WERI-Rb-1 (cell line): ENCODE measurements at regions not wholly inside any gene's neighbourhood (a gene's known extent, or its start where the extent isn't known, plus 50 kb on each side); places are given as distances from the start of the nearest gene placed in this dataset.

Source experiments
- DNase-seq: peaks from one replicate; pipeline ENCODE4 v3.0.0-alpha.2; 2020
- H3K27ac ChIP-seq: fragments of 250-450 bp; sonication (Bioruptor Pico); 2 replicates; pipeline ENCODE4 v1.5.1; 2020; ENCODE audit warnings: mild to moderate bottlenecking, moderate library complexity
- H3K27me3 ChIP-seq: fragments of 250-450 bp; sonication (Bioruptor Pico); 2 replicates; pipeline ENCODE4 v1.5.1; 2021; ENCODE audit warnings: mild to moderate bottlenecking, low read depth, moderate library complexity; ENCODE audit not compliant: insufficient read depth, severe bottlenecking
- H3K36me3 ChIP-seq: fragments of 250-450 bp; sonication (Bioruptor Pico); 2 replicates; pipeline ENCODE4 v1.5.1; 2020; ENCODE audit warnings: mild to moderate bottlenecking, moderate library complexity
- H3K4me3 ChIP-seq: 2 replicates; pipeline ENCODE4 v1.5.1; 2011; ENCODE audit warnings: low read depth, mild to moderate bottlenecking, control low read depth, low read length
- H3K9me3 ChIP-seq: fragments of 250-450 bp; sonication (Bioruptor Pico); 2 replicates; pipeline ENCODE4 v1.5.1; 2021; ENCODE audit warnings: mild to moderate bottlenecking, moderate library complexity; ENCODE audit not compliant: severe bottlenecking
- TF ChIP-seq, protein P1 (sequence below): IDR thresholded peaks from 2 replicates; pipeline ENCODE4 v1.5.1; 2011; ENCODE audit warnings: low read depth, mild to moderate bottlenecking, control low read depth, inconsistent platforms, low read length

DNA sequence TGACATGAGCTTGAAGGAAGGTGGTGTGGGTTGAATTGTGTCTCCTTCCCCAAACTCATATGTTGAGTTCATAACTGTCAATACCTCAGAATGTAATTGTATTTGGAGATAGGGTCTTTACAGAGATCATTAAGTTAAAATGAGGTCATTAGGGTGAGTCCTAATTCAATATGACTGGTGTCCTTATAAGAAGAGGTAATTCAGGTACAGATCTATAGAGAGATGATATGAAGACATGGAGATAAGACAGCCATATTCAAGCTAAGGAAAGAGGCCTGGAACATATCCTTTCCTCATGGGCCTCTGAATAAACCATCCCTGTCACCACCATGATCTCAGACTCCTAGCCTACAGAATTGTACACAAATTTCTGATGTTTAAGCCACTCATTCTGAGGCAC, 514.7 kb upstream of the MGAT4C start:
- Histone ChIP-seq H3K4me3 (no peak overlapping the region), H3K27me3 (no peaks in the 10 kb centered on the region), H3K9me3 (no peaks in the 10 kb centered on the region), H3K36me3 (no peaks in the 10 kb centered on the region), H3K27ac (no peak overlapping the region)
- DNase-seq, result no peak
- TF ChIP-seq, protein P1, sequence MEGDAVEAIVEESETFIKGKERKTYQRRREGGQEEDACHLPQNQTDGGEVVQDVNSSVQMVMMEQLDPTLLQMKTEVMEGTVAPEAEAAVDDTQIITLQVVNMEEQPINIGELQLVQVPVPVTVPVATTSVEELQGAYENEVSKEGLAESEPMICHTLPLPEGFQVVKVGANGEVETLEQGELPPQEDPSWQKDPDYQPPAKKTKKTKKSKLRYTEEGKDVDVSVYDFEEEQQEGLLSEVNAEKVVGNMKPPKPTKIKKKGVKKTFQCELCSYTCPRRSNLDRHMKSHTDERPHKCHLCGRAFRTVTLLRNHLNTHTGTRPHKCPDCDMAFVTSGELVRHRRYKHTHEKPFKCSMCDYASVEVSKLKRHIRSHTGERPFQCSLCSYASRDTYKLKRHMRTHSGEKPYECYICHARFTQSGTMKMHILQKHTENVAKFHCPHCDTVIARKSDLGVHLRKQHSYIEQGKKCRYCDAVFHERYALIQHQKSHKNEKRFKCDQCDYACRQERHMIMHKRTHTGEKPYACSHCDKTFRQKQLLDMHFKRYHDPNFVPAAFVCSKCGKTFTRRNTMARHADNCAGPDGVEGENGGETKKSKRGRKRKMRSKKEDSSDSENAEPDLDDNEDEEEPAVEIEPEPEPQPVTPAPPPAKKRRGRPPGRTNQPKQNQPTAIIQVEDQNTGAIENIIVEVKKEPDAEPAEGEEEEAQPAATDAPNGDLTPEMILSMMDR, result no peak

DNA sequence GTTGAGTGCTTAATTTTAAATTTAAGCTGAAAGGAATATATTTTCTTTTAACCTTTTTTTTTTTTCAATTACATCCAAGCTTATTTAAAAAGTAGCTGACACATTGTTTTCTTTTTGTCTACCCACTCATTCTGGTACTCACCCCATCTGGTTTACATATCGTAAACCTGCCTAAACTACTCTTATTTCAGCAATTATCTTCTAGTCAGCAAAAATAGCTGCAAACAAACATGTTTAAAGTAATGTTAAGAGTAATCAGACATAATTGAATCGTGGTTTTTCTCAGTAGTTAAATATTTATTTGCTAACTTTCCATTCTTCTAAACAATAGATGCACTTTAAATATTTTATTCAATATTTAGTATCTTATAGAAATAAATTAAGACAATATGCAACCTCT, 492.7 kb upstream of the MGAT4C start:
- no peak overlapping the region for H3K27ac ChIP-seq
- no peak for DNase-seq
- TF ChIP-seq, protein P1, result no peak
- no peaks in the 10 kb centered on the region for H3K9me3 ChIP-seq
- H3K27me3 ChIP-seq, result no peaks in the 10 kb centered on the region
- no peak overlapping the region for H3K4me3 ChIP-seq
- no peaks in the 10 kb centered on the region for H3K36me3 ChIP-seq

DNA sequence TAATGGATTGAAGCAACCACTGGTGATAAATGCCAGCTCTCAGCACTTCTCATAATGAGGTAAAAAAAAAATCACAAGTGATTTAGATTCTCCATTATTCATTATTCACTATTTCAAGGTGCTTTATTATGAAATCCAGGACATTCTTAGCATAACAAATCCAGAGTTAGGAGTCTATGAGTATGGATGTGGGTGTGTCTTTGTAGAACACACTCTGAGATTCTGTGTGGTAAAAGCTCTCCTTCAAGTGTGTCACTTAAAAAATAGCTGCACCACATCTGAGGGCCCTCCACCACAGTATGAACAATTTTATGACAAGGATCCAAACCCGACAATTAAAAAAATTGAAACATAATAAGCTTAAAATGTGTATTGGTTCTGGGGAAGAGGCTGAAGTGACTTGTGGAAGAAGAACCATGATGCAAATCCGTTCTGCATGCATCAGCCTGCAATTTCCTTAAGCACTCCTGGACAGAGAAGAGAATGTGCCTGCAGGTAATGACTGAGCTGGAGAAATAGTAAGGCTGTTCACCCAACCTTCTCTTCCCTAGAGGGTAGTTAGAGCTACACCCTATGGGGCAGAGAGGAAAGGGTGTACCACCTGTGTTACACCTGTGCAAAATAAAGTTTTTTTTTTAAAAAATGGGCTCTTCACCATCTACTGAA, 488.5 kb upstream of the MGAT4C start:
- Histone ChIP-seq H3K27ac (no peak overlapping the region), H3K4me3 (no peak overlapping the region), H3K27me3 (no peaks in the 10 kb centered on the region), H3K36me3 (no peaks in the 10 kb centered on the region), H3K9me3 (no peaks in the 10 kb centered on the region)
- DNase-seq, result no peak
- TF ChIP-seq, protein P1, result no peak

DNA sequence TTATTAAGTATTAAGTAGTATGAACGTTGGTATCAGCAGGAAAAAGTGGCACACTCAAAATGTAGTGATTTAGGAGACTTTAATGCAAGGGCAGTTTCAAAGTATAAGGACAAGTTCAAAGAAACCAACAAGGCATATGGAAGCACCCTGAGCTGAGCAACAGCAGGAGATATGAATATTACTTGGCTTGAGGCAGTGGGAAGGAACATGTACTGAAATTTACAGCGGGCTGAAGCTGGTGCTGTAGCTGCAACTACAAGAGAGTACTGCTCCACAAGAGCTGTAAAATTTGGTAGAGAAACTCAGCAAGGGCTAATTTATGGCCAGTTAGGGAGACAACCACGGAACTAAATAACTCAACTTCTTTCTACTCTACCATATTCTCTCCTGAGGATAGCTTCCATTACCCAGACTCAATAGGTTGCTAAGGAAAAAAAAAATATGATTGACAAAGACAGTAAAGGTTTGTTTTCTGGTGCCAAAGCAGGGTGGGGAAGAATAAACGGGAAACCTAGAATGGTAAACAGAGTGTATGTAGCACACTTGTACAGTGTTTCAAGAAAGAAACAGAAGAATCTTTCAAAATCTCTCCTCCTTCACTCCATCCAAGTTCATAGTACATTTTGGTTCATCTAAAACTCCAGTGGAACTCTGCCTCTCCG, 487.8 kb upstream of the MGAT4C start:
- H3K4me3 ChIP-seq, result no peak overlapping the region
- H3K9me3 ChIP-seq, result no peaks in the 10 kb centered on the region
- H3K36me3 ChIP-seq, result no peaks in the 10 kb centered on the region
- TF ChIP-seq, protein P1, result no peak
- DNase-seq, result no peak
- H3K27ac ChIP-seq, result no peak overlapping the region
- H3K27me3 ChIP-seq, result no peaks in the 10 kb centered on the region

DNA sequence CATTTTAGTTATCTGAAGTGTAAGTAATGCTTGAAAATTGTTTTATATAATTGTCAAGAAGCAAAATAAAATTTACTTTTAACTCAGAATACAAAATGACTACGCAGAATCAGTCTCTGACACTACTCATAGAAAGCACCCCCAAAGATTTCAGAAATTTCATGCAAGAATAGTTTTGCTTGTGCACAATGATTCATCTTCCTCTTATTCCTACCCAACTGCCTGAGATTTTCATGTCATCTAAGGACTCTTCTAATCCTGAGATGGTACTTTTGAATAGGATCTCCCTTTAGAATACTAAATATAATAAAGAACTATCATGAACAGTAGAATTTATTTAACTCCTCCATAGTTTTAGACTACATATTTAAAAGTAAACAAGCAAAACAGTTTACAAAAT, 485.3 kb upstream of the MGAT4C start:
- Histone ChIP-seq H3K27ac (no peak overlapping the region), H3K4me3 (no peak overlapping the region), H3K27me3 (no peaks in the 10 kb centered on the region), H3K36me3 (no peaks in the 10 kb centered on the region), H3K9me3 (no peaks in the 10 kb centered on the region)
- no peak for DNase-seq
- TF ChIP-seq, protein P1, result no peak

DNA sequence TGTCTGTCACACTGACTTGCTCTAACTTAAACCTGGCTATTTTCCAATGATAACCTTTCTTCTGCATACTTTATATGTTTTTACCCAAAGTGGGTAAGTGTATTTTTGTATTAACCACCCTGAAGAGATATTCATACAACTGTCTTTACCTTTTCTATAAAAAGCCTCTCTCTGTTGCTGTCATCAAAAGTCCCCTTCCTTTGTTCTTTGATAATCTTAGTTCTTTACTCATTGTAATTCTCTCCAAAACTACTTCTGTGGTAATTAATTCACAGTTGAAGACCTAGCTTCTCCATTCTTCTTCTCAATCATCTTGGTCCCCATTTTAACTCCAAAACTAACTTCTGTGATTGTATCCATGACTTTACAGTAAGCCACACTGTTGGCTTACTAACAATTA, 479.7 kb upstream of the MGAT4C start:
- H3K36me3 ChIP-seq, result no peaks in the 10 kb centered on the region
- no peak overlapping the region for H3K4me3 ChIP-seq
- TF ChIP-seq, protein P1, result no peak
- DNase-seq, result no peak
- H3K27ac ChIP-seq, result no peak overlapping the region
- no peaks in the 10 kb centered on the region for H3K9me3 ChIP-seq
- no peaks in the 10 kb centered on the region for H3K27me3 ChIP-seq
